GM13977 (cell line): ENCODE measurements at regions not wholly inside any gene's neighbourhood (a gene's known extent, or its start where the extent isn't known, plus 50 kb on each side); places are given as distances from the start of the nearest gene placed in this dataset.

Experiments used
- DNase-seq: peaks from one replicate; pipeline ENCODE4 v3.0.0; 2012; ENCODE audit warnings: low spot score
- CTCF ChIP-seq: IDR thresholded peaks from 2 replicates; pipeline ENCODE4 v1.5.1; 2012; ENCODE audit warnings: mild to moderate bottlenecking, control low read depth; ENCODE audit not compliant: insufficient read depth; ENCODE audit errors: extremely low read depth, missing control alignments
- in situ Hi-C: fragments of 300-500 bp; cut with MboI; formaldehyde crosslinking; loops from one replicate; pipeline ENCODE4 v1.12.0; 2022; ENCODE audit warnings: low sequenced_read_pairs, low pct_unique_long_range_greater_than_20kb, mixed read lengths, inconsistent platforms; ENCODE audit not compliant: unreplicated experiment

GRCh38 chr1:192951691-192952460 is 107.3 kb downstream of the UCHL5 start:
- peak; percentile 35 for DNase-seq
- TF ChIP-seq CTCF = no peak
- in situ Hi-C loops = no loop called here

GRCh38 chr1:192952646-192953045 is 106.5 kb downstream of the UCHL5 start:
- in situ Hi-C loops = no loop called here
- no peak for TF ChIP-seq CTCF
- DNase-seq = no peak

GRCh38 chr1:192954705-192955265 is 104.4 kb downstream of the UCHL5 start:
- in situ Hi-C loops = no loop called here

GRCh38 chr1:192958350-192958749 is 100.8 kb downstream of the UCHL5 start:
- TF ChIP-seq CTCF = no peak
- DNase-seq = no peak
- in situ Hi-C loops = no loop called here

More at GRCh38 chr1:192954705-192955265, 104.4 kb downstream of the UCHL5 start:
- no peak for TF ChIP-seq CTCF
- no peak for DNase-seq

- in situ Hi-C loops = no loop called here
- no peak for DNase-seq
- no peak for TF ChIP-seq CTCF
Measured at GRCh38 chr1:192958871-192959270, 100.3 kb downstream of the UCHL5 start.

GRCh38 chr1:192959657-192960186 is 99.4 kb downstream of the UCHL5 start:
- in situ Hi-C loops = no loop called here
- no peak for TF ChIP-seq CTCF
- no peak for DNase-seq
